ENCODE measurements at regions not wholly inside any gene's neighbourhood (a gene's known extent, or its start where the extent isn't known, plus 50 kb on each side); places are given as distances from the start of the nearest gene placed in this dataset.

GRCh38 chr4:160814726-160815125, 1349.1 kb downstream of the FSTL5 start:
- H3K4me1 Mint-ChIP-seq (ENCODE audit: low read depth) = no peaks in the 10 kb centered on the region
- H3K4me3 Mint-ChIP-seq (ENCODE audit: low read depth) = no peak overlapping the region
- no peak for TF ChIP-seq CTCF (IDR thresholded peaks at IDR 0.05; ENCODE audit: unreplicated experiment)
- no peaks in the 10 kb centered on the region for H3K9me3 Mint-ChIP-seq (ENCODE audit: low read depth)
- H3K36me3 Mint-ChIP-seq (ENCODE audit: insufficient read depth) = no peaks in the 10 kb centered on the region
- H3K27ac Mint-ChIP-seq = no peak overlapping the region
- no peaks in the 10 kb centered on the region for H3K27me3 Mint-ChIP-seq
- no peak for DNase-seq (ENCODE audit: low spot score, unreplicated experiment)

- H3K27me3 Mint-ChIP-seq = no peaks in the 10 kb centered on the region
- H3K9me3 Mint-ChIP-seq (ENCODE audit: low read depth) = peaks cover 2% of the 10 kb centered on the region
- H3K4me3 Mint-ChIP-seq (ENCODE audit: low read depth) = no peak overlapping the region
- H3K27ac Mint-ChIP-seq = no peak overlapping the region
- no peaks in the 10 kb centered on the region for H3K36me3 Mint-ChIP-seq (ENCODE audit: insufficient read depth)
- no peak for TF ChIP-seq CTCF (IDR thresholded peaks at IDR 0.05; ENCODE audit: unreplicated experiment)
- no peak for DNase-seq (ENCODE audit: low spot score, unreplicated experiment)
- H3K4me1 Mint-ChIP-seq (ENCODE audit: low read depth) = no peaks in the 10 kb centered on the region
Measured at GRCh38 chr4:160818571-160818970, 1345.2 kb downstream of the FSTL5 start.

- H3K4me1 Mint-ChIP-seq (ENCODE audit: low read depth) = no peaks in the 10 kb centered on the region
Measured at GRCh38 chr4:160819791-160820190, 1344.0 kb downstream of the FSTL5 start.

GRCh38 chr4:160824481-160824880, 1339.3 kb downstream of the FSTL5 start:
- H3K27me3 Mint-ChIP-seq = no peaks in the 10 kb centered on the region
- no peak for DNase-seq (ENCODE audit: low spot score, unreplicated experiment)
- H3K4me3 Mint-ChIP-seq (ENCODE audit: low read depth) = no peak overlapping the region
- H3K36me3 Mint-ChIP-seq (ENCODE audit: insufficient read depth) = no peaks in the 10 kb centered on the region
- no peak overlapping the region for H3K27ac Mint-ChIP-seq
- H3K9me3 Mint-ChIP-seq (ENCODE audit: low read depth) = peaks cover 7% of the 10 kb centered on the region
- no peaks in the 10 kb centered on the region for H3K4me1 Mint-ChIP-seq (ENCODE audit: low read depth)
- TF ChIP-seq CTCF (IDR thresholded peaks at IDR 0.05; ENCODE audit: unreplicated experiment) = no peak

More at GRCh38 chr4:160819791-160820190, 1344.0 kb downstream of the FSTL5 start:
- Mint-ChIP-seq H3K27me3 (no peaks in the 10 kb centered on the region), H3K4me3 (ENCODE audit: low read depth) (no peak overlapping the region), H3K36me3 (ENCODE audit: insufficient read depth) (no peaks in the 10 kb centered on the region), H3K9me3 (ENCODE audit: low read depth) (peaks cover 2% of the 10 kb centered on the region), H3K27ac (no peak overlapping the region)
- DNase-seq (ENCODE audit: low spot score, unreplicated experiment) = no peak
- no peak for TF ChIP-seq CTCF (IDR thresholded peaks at IDR 0.05; ENCODE audit: unreplicated experiment)

- Mint-ChIP-seq H3K36me3 (ENCODE audit: insufficient read depth) (no peaks in the 10 kb centered on the region), H3K4me1 (ENCODE audit: low read depth) (no peaks in the 10 kb centered on the region), H3K27me3 (no peaks in the 10 kb centered on the region), H3K27ac (no peak overlapping the region), H3K9me3 (ENCODE audit: low read depth) (peaks cover 7% of the 10 kb centered on the region), H3K4me3 (ENCODE audit: low read depth) (no peak overlapping the region)
- no peak for TF ChIP-seq CTCF (IDR thresholded peaks at IDR 0.05; ENCODE audit: unreplicated experiment)
- no peak for DNase-seq (ENCODE audit: low spot score, unreplicated experiment)
Measured at GRCh38 chr4:160825644-160826338, 1338.0 kb downstream of the FSTL5 start.

Data from progenitor cell of endocrine pancreas (in vitro differentiated cells).